GM12864 (cell line): ENCODE measurements at regions not wholly inside any gene's neighbourhood (a gene's known extent, or its start where the extent isn't known, plus 50 kb on each side); places are given as distances from the start of the nearest gene placed in this dataset.
"Not testable (repeated sequence)": the region's sequence is repeated elsewhere in the genome, so short reads cannot be mapped to it uniquely, and the experiment has no call there.

ENCODE experiments used
- DNase-seq: peaks from one replicate; pipeline ENCODE4 v3.0.0-alpha.2; 2011; ENCODE audit warnings: low read depth
- H3K4me3 ChIP-seq: 2 replicates; pipeline ENCODE4 v1.5.1; 2011; ENCODE audit warnings: mild to moderate bottlenecking, low read depth, low read length, control low read depth
- TF ChIP-seq, protein P1 (sequence below): IDR thresholded peaks from 2 replicates; pipeline ENCODE4 v1.5.1; 2011; ENCODE audit warnings: low read depth, mild to moderate bottlenecking, moderate library complexity, low read length, control low read depth, inconsistent platforms; ENCODE audit errors: missing control alignments

DNA sequence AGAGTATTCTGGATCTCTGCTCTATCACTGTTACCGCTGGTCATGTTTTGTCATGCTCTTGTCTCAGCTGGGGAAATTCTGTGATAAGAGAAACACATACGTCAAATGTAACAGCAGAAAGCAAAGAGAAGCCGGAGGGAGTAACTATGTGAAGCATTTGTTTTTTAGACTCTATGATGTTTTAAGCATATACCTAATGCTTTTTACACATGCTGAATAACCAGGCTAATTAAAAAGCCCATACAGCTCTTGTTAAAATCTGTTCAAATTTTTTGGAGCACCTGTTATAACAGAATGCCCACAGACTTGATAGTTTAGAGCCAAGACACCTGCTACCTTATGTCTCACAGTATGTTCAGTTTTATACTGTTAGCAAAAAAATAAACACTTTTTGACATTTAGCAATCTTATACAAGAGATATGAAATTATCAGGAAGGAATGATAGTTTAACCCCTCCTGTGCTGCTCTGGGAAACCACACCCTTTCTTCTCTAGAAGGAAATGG lies 92.3 kb upstream of the TANK start:
- TF ChIP-seq, protein P1, sequence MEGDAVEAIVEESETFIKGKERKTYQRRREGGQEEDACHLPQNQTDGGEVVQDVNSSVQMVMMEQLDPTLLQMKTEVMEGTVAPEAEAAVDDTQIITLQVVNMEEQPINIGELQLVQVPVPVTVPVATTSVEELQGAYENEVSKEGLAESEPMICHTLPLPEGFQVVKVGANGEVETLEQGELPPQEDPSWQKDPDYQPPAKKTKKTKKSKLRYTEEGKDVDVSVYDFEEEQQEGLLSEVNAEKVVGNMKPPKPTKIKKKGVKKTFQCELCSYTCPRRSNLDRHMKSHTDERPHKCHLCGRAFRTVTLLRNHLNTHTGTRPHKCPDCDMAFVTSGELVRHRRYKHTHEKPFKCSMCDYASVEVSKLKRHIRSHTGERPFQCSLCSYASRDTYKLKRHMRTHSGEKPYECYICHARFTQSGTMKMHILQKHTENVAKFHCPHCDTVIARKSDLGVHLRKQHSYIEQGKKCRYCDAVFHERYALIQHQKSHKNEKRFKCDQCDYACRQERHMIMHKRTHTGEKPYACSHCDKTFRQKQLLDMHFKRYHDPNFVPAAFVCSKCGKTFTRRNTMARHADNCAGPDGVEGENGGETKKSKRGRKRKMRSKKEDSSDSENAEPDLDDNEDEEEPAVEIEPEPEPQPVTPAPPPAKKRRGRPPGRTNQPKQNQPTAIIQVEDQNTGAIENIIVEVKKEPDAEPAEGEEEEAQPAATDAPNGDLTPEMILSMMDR, result no peak
- H3K4me3 ChIP-seq, result no peak overlapping the region
- no peak for DNase-seq

DNA sequence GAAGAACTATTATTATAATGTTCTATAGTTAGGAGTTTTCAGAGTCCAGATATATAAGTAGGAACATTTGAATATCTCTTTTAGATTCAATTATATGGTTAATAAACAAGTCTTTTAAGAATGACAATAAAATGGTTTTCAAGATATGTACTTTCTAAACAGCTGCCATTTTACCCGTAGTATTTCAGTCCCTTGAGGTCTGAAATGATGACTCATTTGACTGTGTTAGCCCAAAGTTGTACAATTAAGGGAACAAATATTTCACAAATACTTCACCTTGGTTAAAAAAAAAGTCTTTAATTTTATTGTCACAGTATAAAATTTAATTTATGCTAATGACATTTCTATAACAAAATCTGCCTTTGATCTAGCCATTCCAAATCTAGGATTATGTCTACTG lies 91.6 kb upstream of the TANK start:
- H3K4me3 ChIP-seq, result no peak overlapping the region
- DNase-seq, result no peak

GRCh38 chr2:161070693-161071479 lies 89.3 kb upstream of the TANK start:
- TF ChIP-seq, protein P1, result no peak
- DNase-seq, result no peak
- H3K4me3 ChIP-seq, result no peak overlapping the region

More for the DNA sequence above, 91.6 kb upstream of the TANK start:
- TF ChIP-seq, protein P1, result no peak

DNA sequence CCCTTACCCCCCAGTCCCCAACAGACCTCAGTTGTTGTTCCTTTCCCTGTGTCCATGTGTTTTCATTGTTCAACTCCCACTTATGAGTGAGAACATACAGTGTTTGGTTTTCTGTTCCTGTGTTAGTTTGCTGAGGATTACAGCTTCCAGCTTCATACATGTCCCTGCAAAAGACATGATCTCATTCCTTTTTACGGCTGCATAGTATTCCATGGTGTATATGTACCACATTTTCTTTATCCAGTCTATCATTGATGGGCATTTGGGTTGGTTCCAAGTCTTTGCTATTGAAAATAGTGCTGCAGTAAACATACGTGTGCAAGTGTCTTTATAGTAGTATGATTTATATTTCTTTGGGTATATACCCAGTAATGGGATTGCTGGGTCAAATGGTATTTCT lies 87.8 kb upstream of the TANK start:
- H3K4me3 ChIP-seq, DNase-seq: not testable (repeated sequence)

- no peak overlapping the region for H3K4me3 ChIP-seq
- DNase-seq, result no peak
- TF ChIP-seq, protein P1, result no peak
These were observed 84.5 kb upstream of the TANK start for GRCh38 chr2:161075701-161076100.

DNA sequence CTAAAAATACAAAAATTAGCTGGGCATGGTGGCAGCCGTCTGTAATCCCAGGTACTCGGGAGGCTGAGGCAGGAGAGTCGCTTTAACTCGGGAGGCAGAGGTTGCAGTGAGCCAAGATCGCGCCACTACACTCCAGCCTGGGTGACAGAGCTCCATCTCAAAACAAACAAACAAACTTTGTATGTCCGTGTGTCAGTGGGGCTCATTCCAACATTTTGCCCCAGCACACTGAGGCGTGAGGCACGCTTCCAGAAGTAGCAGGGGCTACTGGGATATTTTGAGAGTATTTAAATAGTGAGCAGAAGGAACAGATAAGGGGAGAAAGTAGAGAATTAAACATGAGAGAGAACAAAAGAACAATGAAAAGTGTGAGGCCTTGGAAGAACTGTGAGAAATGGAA lies 83.3 kb upstream of the TANK start:
- DNase-seq, result no peak
- TF ChIP-seq, protein P1, result no peak
- no peak overlapping the region for H3K4me3 ChIP-seq

DNA sequence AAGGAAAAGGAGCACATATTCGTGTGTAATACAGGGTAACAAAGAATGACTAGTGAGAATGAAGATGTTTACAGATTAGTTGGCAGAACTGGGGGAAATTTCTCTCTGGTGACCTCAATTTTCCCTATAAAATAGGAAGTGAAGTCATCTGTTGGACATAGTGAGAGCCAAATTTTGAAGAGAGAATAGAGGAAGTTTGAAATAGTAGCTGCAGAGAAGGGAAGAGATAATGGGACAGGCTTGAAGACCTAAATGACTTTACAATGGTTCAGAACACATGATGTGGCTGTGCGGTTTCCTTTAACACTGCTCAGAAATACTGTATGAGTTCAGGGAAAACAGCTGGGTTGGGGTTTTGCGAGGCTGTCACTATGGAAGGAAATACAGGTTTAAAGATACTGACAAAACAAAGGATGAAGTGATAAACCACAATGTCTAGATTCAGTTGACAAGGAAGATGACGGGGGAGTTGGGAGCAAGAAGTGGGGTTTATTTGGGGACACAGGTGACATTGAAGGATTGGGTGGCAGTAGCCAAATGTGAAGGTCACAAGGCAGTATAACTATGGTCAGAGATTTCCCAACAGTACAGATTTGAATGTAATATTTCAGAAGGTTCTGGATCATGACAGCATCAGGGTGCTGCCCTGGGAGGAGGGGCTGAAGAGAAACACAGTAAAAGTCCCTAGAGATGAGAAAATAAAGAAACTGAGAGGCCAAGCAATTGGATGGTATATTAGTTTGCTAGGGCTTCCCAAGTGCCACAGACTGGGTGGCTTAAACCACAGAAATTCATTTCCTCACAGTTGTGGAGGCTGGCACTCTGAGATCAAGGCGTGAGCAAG lies 82.6 kb upstream of the TANK start:
- TF ChIP-seq, protein P1, result no peak
- peak; percentile 59 for DNase-seq
- no peak overlapping the region for H3K4me3 ChIP-seq
